ENCODE measurements at regions not wholly inside any gene's neighbourhood (a gene's known extent, or its start where the extent isn't known, plus 50 kb on each side); places are given as distances from the start of the nearest gene placed in this dataset.

DNA sequence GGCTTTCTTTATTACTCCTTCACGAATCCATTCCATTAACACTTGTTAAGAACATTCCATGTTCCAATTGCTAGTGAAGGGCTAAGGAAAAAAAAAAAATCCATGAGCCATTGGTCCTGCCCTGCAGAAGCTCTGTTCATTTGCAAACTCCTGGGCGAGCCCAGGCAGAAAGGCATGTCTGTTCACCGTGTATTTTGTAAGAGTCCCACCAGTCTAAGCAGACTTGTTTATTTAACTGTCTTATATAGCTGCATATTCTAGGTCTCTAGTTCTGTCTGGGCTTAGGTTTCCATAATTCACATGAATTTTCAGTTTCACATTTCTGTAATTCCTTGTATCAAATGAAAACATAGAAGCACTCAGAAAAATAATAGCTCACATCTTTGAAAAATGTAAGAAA is 97.4 kb upstream of the POU2AF2 start:
- FAIRE-seq (no peak), DNase-seq (ENCODE audit: low spot score) (no peak)

DNA sequence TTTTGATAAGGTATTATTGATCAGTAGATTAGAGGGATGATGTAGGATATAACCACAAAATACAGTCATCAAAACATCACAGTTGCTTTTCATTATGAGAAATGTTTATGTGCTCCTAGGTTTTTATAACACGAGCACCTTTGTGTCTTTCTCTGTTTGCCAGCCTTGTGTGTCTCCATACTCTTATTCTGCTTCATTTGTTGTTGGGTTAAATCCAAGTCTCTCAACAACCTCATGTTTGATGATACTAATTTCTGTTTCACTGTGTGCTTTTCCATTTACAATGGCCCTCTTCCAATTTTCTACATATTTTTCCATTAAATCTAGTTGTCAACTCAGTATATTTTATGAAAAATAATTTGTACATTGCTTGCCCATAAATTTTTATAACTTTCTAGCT is 107.7 kb upstream of the POU2AF2 start:
- DNase-seq (ENCODE audit: low spot score) (no peak), FAIRE-seq (no peak)

DNA sequence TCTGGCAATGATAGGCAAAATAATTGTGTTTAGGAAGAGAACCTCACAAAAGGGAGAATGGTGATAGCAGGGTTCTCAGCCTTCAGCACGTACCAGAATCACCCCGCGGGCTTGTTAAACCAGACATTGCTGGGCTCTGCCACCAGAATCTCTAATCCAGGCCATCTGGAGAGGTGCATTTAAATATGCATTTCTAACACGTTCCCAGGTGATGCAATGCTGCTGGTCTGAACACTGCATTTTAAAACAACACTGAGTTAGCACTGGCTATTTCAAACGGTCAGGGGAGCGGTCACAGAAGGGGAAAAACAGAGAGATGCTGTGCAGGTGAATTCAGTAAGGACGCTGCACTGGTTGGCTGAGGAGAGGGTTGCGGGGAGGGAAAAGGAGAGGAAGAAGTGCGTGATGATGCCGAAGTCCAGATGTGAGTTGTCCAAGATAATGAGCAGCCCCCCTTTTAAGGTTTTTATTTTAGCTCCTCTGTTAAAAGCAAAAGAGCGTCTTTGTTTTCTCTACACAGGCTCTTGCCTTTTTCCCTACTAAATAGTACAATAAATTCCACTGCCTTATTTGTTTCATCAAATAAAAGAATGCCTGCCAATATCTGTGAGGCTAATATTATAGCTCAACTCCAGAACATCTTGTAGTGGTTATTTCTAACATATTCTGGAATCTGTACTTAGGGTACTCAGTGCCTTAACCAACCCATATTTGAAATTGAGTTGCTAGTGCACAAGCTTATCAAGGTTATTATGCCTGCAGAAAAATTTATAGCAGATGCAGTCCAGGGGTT is 109.6 kb upstream of the POU2AF2 start:
- DNase-seq (ENCODE audit: low spot score), result no peak
- FAIRE-seq, result no peak

DNA sequence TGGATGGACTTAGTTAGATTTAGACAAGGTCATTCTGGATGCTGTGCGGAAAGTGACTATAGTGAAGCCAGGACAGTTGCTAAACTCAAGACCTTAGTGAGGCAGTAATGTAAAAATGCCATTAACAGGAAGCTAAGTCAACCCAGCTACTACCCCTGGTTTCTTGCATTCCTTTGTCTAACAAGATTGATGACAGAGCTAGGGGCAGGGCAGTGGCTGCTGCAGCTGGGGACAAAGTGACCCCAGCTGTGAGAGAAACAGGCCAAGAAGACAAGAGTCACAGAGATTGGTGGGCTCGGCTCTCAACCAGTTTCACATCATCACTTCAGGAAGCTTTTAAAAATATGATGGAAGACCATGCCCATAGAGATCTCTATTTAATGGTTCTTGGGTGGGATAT is 110.4 kb upstream of the POU2AF2 start:
- no peak for FAIRE-seq
- DNase-seq (ENCODE audit: low spot score), result no peak

DNA sequence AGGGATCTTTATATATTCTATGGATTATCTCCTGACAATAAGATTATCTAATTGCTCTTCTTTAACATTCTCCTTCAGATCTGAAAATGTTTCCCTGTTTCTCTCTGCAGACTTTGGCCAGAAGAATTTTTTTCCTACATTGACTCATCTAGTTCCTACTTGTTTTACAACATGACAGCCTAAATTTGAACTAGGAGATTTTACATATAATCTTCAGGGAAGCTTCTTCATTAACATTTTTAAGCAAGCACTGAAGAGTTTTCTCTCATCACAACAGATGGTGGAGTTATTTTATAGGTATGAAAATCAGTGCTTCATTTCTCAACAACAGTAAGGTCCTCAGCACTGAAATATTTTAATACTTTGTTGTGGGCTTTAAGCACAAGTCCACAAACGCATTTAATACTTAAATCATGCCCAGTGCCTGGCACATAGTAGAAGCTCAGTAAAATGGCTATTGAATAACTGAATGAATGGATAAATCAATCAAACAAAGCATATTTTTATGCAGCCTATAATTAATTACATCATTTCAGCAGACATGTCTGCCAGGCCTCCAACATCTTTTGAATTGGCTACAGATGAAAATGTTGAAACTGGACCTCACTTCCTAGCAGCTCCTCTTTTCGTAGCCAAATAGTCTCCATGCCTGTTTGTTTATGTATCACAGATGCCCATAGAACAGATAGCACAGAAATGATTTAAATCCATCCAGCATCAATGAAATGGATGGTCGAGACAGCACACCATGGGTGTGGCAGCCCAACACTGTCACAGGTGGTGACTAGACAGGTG is 117.3 kb upstream of the POU2AF2 start:
- FAIRE-seq (no peak), DNase-seq (ENCODE audit: low spot score) (no peak)

DNA sequence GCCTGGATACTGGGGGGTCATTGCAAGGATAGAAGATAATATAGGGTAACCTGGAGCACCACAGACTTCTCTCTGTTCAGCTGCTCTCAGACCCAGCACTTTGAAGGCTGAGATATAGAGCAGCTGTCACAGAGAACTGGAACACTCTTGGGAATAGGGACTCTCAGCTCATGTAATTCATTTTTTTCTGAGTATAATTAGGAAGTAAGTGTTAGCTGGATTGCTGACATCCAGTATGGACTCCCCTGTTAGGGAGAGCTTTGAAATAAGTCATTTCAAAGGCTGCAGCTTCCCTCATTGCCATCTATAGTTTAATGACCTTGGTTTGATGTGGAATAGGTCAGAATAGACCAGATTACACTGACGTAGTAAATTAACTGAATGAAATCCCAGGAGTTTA is 120.8 kb upstream of the POU2AF2 start:
- no peak for FAIRE-seq
- no peak for DNase-seq (ENCODE audit: low spot score)

DNA sequence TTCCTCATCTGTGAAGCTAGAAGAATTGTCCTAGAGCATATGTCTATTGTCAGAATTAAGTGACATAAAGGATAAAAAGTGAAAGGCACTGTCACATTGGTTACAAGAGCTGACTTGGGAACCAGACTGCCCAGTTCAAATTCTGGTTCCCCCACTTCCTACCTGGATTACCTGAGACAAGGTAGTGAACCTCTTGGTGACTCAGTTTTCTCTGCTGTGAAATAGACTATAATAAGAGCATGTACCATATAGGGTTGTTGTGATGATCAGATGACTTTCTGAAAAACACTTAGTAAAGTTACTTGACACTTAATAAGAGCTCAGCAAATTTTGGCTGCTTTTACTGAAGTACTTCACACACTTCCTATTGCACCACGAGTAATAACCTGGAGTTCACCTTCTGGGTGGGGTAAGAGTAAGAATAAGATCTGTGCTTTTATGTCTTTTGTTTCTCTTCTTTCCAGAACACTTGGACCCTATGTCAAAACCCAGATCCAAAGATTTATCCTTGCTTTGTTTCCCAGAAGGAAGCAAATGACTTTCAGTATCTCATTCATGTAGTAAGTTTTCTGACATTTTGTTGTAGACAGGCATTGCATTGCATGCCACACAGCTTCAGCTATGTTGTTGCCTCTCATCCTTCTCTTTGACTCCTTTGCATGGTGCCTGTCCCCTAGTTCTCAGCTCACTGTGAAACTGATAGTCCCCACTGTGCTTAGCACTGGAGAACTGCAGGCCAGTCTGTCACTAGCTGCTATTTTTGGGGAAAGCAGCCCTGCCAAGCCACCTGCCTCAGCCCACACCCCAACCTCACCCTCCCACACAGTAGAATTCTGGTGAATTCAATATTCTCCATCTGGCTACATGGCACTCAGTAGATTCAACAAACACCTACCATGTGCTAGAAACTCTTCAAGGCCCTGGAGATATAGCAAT is 121.8 kb upstream of the POU2AF2 start:
- DNase-seq (ENCODE audit: low spot score) (no peak), FAIRE-seq (no peak)

DNA sequence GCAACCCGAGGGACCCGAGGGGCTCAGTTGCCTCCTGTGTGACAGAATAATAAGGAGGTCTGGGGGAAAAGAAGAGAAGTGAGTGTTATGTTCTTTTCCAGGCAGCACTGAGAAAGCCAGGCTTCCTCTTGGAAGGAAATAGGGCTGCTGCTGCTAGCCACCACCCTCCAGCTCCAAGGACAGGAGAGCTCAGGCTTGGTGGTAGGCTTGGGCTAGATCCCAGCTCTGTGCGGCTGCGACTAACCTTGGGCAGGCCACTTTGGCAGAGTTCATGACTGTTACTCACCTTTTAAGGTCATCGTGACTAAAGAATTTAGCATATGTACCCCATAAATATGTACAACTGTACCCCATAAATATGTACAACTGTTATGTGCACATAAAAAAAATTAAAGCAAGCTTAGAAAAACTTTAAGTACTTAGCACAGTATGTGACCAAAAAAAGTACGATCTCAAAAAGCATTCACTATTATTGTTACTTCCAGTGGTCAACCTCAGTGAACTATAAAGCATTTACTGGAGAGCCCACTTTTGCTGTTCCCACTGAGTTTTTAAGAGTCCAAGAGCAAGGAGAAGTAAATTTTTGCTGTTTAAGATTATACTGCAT is 124.7 kb upstream of the POU2AF2 start:
- no peak for FAIRE-seq

DNA sequence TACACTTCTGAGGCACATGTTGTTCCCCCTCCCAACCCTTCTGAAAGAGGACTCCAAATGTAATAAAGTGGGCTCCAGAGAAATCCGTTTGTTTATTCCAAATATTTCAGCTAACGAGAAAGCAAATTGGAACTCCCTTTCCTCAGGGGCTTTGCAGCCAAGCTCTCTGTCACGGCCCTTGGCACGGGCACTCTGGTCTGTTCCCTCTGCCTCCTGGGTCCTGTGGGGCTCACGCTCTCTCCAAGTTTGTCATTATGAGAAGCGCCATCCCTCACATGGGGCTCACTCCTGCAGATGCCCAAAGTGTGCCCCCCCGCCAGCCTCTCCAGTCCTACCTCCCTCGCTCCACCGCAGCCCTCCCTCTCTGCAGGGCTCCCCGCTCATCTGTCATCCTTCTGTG is 125.4 kb upstream of the POU2AF2 start:
- DNase-seq (ENCODE audit: low spot score), result no peak
- FAIRE-seq, result no peak

More for the DNA sequence above, 124.7 kb upstream of the POU2AF2 start:
- DNase-seq (ENCODE audit: low spot score), result no peak

DNA sequence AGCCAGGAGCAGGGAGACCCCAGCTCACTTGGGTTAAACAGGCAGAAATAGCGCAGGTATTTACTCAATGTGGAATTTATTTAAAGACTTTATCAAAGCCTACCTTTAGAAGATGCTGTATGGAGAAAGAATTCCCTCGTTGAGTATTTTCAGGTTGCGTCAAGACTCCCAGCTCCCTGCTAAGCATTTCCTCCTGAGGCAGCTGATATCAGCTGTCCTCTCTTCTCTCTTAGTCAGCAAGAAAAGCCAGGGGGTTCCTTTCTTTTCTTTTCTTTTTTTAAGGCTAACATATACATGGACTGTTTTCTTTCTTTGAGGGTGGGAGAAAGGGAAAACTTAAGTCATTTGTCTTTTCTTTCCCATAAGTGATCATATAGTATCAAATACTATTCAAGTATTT is 125.8 kb upstream of the POU2AF2 start:
- no peak for DNase-seq (ENCODE audit: low spot score)
- FAIRE-seq, result no peak

DNA sequence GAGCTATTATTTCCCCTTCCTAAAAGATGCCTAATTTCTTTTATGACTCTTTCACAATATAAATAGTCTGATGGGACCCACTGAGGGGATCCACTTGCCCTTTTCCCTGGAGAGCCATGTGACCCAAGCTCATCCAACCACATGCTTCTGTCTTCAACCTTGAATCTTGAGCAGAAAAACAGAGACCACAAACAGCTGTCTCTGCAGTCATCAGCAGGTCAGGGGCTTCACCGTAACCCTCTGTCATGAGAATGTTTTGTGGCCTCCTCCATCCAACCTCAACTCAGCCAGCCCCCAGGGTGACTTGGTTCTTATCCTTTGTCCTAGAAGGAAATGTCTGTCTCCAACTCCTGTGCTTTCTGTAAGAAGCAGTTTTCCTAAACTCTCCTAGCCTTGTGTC is 129.6 kb upstream of the POU2AF2 start:
- DNase-seq (ENCODE audit: low spot score), result no peak
- FAIRE-seq, result no peak

DNA sequence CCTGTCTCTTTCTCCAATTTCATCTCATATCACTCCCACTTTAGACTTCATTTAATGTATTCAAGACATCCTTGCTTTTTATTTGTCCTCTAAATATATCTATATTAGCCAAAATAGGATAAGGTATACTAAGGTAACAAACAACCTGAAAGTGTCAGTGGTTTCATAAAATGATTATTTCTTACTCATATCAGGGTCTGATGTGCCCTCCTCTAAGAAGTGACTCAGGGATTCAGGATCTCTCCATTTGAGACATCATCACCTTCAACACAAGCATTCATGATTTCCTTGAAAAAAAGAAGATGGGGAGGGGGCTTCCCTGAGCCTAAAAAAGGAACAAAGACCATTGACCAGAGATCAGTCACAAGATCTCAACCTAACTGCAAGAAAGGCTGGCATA is 131.4 kb upstream of the POU2AF2 start:
- no peak for FAIRE-seq
- no peak for DNase-seq (ENCODE audit: low spot score)

DNA sequence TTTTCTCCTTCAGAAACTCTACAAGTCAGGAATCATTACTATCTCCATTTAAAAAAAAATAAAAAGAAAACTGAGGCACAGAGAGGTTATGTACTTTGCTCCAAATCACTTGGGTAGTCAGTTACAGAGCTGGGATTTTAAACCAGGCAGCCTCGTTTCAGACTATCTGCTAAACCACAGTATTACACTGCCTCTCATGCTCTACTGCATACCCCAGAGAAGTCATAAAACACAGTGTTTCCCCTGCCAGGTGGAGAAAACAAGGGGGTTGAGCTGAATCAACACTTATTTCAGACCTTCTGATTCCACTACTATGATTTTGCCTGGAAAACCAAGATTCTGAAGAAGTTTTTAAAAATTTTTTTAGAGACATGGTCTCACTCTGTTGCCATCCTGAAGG is 132.9 kb upstream of the POU2AF2 start:
- DNase-seq (ENCODE audit: low spot score) (no peak), FAIRE-seq (no peak)

DNA sequence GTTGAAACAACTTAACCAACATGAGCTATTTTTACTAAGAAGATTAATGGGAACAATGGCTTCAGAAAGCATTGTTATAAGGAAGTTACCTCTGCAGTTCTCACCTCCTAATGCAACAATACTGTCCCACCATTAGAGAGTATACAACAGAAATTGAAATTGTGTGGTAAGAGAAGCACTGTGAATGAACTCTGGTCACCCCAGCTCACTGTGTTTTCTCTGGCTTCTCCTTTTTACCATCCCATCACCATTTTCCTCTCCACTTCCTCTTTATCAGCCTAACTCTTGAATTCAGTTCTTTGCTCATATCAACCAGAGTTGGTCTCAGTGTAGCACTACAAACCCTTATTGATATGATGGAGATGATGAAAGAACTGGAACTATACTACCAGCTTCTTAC is 138.0 kb upstream of the POU2AF2 start:
- DNase-seq (ENCODE audit: low spot score), result no peak

DNA sequence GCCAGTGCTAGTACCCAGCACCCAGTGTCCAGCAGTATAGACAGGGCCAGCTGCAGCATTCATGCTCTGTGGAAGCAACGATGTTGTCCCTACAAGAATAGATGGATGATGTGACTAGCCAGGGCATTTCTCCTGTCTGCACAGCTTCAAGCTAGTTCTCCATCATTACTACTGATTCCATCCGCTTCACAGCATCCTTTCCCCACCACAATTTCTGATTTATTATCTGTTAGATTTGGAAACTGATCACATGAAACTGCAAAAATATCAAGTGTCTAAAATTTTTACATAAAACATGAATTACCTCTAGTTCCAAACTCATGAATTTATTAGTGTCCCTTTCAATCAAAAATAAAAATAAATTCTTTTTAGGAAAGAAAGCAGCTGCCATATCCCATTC is 138.9 kb upstream of the POU2AF2 start:
- no peak for FAIRE-seq
- DNase-seq (ENCODE audit: low spot score), result no peak

More for the DNA sequence above, 138.0 kb upstream of the POU2AF2 start:
- FAIRE-seq, result no peak

DNA sequence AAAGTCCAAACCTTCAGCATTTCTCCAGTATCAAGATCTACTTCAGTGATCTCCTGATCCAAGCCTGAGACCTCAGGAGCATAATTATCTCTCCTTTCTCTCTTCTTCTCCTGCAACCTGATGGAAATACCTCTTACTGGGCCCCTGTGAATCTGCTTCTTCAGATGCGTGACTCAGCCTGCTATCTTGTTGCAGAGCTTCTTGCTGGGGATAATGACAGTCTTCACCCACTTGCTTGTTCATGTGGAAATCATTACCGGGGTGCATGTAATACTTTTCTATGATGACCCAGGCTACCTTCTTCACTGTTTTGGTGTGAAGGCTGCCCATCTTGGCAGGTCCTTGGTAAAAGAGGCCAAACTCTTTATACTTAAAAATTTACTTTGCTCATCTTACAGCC is 140.0 kb upstream of the POU2AF2 start:
- DNase-seq (ENCODE audit: low spot score) (no peak), FAIRE-seq (no peak)

DNA sequence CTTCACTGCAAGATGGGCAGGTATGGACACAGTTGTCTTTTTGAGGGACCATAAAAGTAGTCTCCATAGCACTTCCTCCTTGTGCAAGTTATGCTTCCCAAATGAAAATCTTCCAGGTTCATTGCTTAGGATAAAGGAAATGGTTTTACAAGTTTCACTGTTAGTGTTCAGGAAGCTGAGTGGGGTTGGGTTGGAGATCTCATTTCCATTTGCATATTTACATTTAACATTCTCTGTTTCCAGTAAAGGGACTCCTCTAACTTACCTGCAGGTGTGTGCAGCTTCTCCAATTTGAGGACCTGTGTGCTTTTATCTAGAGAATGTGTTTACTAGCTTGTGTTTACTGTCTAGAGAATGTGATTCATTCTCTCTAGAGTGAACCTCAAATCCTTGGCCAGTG is 141.3 kb upstream of the POU2AF2 start:
- no peak for FAIRE-seq
- no peak for DNase-seq (ENCODE audit: low spot score)

DNA sequence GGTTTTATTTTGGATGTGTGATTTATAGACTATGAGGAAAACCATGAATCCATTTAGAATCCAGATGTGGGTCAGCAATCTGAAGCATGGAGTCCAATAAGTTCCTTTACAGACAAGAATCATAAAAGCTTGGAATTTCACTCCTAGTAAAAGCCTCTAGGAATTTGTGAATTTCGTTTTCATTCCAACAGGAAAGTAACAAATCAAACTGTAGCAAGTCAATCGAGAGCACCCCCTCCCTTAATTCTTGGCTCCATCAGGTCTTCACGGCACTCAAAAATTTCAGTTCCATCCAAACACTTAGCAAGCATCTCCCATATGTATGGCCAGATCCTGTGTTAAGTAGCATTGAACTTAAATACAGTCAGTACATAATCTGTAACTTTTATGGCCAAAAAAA is 143.6 kb upstream of the POU2AF2 start:
- FAIRE-seq (no peak), DNase-seq (ENCODE audit: low spot score) (no peak)

DNA sequence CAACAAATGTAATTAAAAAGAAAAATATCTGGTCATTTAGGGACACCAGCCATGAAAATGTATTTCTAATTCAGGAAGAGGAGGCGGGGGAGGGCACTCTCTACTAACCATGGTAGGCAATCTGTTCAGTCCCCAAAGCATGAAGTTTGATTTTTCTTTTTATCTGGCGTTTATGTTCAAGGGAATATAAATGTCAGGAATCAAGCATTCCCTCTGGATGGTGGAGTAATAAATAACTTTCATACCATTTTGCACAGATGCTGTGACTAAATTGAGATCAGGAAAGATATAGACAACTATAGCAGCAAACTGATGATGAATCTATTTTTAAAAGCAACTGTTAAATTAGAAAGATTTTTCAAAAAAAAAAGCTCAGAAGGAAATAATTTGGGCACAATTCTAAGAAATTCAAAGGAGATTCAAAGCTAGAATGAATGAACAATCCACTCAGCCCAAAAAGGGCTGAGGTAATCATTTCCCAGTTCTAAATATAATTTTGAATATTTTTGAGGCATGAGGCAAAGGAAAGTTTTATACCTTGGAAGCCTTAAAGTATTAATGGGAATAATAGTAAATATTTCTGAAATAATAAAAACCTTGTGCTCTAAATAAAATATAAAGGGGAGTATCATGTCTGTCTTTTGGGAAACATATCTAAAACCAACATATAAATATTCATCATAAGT is 146.4 kb upstream of the POU2AF2 start:
- DNase-seq (ENCODE audit: low spot score) (no peak), FAIRE-seq (no peak)

DNA sequence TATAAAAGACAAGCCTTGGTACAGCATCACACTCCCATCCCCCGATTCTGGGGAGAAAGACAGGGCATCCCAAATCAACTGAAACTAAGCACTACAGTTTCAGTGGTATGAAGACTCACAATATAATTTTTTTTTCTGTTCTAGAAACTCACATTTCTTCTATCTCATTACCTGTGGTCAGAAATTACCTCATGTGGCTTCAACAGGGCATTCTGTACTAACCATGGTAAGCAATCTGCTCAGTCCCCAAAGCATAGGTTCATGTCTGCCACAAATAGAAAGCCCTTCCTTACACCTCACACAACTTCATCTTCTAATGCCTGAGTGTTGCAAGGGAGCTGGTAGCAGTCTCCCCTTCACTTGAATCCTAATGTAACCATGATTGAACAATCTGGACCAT is 147.4 kb upstream of the POU2AF2 start:
- no peak for FAIRE-seq
- no peak for DNase-seq (ENCODE audit: low spot score)

DNA sequence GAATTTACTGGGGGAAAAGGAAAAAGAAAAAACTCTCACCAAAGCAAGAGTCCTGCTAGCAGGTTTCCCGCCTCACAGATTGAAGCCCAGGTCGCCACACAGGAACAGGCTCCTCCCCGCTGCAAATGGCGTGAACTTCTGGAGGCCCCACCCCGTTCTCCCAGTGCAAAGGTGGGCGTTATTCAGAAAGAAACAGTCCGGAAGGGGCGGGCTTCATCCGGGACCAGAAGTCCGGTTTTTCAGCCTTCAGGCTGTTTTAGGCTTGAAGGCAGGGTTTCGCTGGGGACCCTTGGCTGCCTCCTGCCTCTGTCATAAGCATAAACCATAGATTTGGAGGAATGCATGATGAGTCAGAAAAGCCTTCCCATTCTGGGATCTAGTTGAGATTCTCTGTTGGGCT is 148.3 kb upstream of the POU2AF2 start:
- DNase-seq (ENCODE audit: low spot score) (no peak), FAIRE-seq (no peak)

Measured in RCC 7860 (cell line).